H1 (cell line): ENCODE measurements at regions not wholly inside any gene's neighbourhood (a gene's known extent, or its start where the extent isn't known, plus 50 kb on each side); places are given as distances from the start of the nearest gene placed in this dataset.

Experiments used
- ASH2L ChIP-seq: fragments of 200-600, 300-600 bp; sonication (generic); IDR thresholded peaks from one replicate; pipeline ENCODE4 v1.7.1; 2017; ENCODE audit warnings: low read length
- BCL11A ChIP-seq, 2 experiments: IDR thresholded peaks; one replicate each; pipeline ENCODE4 v1.6.1; 2011; ENCODE audit warnings: low read depth in 2 of 2, low read length in 2 of 2, mild to moderate bottlenecking in 2 of 2
- CEBPB ChIP-seq: IDR thresholded peaks from 2 replicates; pipeline ENCODE4 v1.6.1; 2012; ENCODE audit warnings: low read depth, low read length
- CHD7 ChIP-seq: fragments of 300-600 bp; sonication (generic); IDR thresholded peaks from 2 replicates; pipeline ENCODE4 v1.7.1; 2012; ENCODE audit warnings: low read length, moderate library complexity, mild to moderate bottlenecking, inconsistent platforms; ENCODE audit not compliant: insufficient replicate concordance
- FOSL1 ChIP-seq: IDR thresholded peaks from 2 replicates; pipeline ENCODE4 v1.6.1; 2011; ENCODE audit warnings: mild to moderate bottlenecking, low read depth, low read length, moderate library complexity; ENCODE audit not compliant: insufficient read depth
- HDAC2 ChIP-seq, 2 experiments: fragments of 300-600 bp in 1 of 2; sonication (generic) in 1 of 2; IDR thresholded peaks; 2 replicates each; pipeline ENCODE4 v1.6.1; 2011 to 2012; ENCODE audit warnings: low read depth in 2 of 2, low read length in 2 of 2, mild to moderate bottlenecking in 2 of 2, moderate library complexity in 2 of 2, borderline replicate concordance in 1 of 2, inconsistent platforms in 1 of 2
- HDAC6 ChIP-seq: IDR thresholded peaks from one replicate; pipeline ENCODE4 v1.7.1; 2012; ENCODE audit warnings: low read depth, mild to moderate bottlenecking, inconsistent platforms, low read length, moderate library complexity
- KDM5A ChIP-seq: fragments of 200-600 bp; IDR thresholded peaks from 2 replicates; pipeline ENCODE4 v1.7.1; 2012; ENCODE audit warnings: mild to moderate bottlenecking, low read length, inconsistent platforms, mixed read lengths
- MAX ChIP-seq: IDR thresholded peaks from 2 replicates; pipeline ENCODE4 v1.6.1; 2012; ENCODE audit warnings: inconsistent platforms
- RAD21 ChIP-seq, 2 experiments: IDR thresholded peaks in 1 of 2; conservative IDR thresholded peaks in 1 of 2; 2 replicates each; pipeline ENCODE4 v1.6.1; 2011; ENCODE audit warnings: low read depth in 2 of 2, low read length in 2 of 2, improper control_type of control experiment in 1 of 2, inconsistent platforms in 1 of 2, mild to moderate bottlenecking in 1 of 2, moderate library complexity in 1 of 2
- TEAD4 ChIP-seq: IDR thresholded peaks from 2 replicates; pipeline ENCODE4 v1.6.1; 2012; ENCODE audit warnings: low read depth, low read length, inconsistent platforms, mixed read lengths

- TF ChIP-seq CHD7, result no peak
- TF ChIP-seq BCL11A (IDR thresholded peaks at IDR 0.05; ENCODE audit: low read depth in 2 of 2, low read length in 2 of 2), result no peak
- TF ChIP-seq HDAC2 (IDR thresholded peaks at IDR 0.05; ENCODE audit: borderline replicate concordance in 1 of 2, low read depth in 2 of 2, low read length in 2 of 2), result no peak
- TF ChIP-seq RAD21 (IDR thresholded peaks at IDR 0.05 in 1 of 2, conservative IDR thresholded peaks at IDR 0.05 in 1 of 2; ENCODE audit: low read depth in 2 of 2, low read length in 2 of 2), result no peak
- TF ChIP-seq CEBPB, result no peak
- TF ChIP-seq MAX, result no peak
- no peak for TF ChIP-seq TEAD4
- TF ChIP-seq FOSL1, result no peak
- TF ChIP-seq ASH2L, result no peak
- no peak for TF ChIP-seq KDM5A
- no peak for TF ChIP-seq HDAC6
Observed at GRCh38 chr9:110148891-110149290, 59.1 kb downstream of the C9orf152 start (continued).
